ENCODE measurements at regions not wholly inside any gene's neighbourhood (a gene's known extent, or its start where the extent isn't known, plus 50 kb on each side); places are given as distances from the start of the nearest gene placed in this dataset.

GRCh38 chr4:81860111-81860510 is 388.4 kb upstream of the RASGEF1B start:
- Histone ChIP-seq H3K36me3 (no peaks in the 10 kb centered on the region), H3K4me3 (no peak overlapping the region), H3K9me3 (no peaks in the 10 kb centered on the region), H3K4me1 (no peaks in the 10 kb centered on the region), H3K27me3 (no peaks in the 10 kb centered on the region), H3K27ac (no peak overlapping the region)
- in situ Hi-C loops (cut with MboI; ENCODE audit: low pct_ligation_motif_present in 1 of 4, low pct_unique_long_range_greater_than_20kb in 1 of 4, low sequenced_read_pairs in 3 of 4): no loop called here
- no peak for TF ChIP-seq EP300 (IDR thresholded peaks at IDR 0.05; ENCODE audit: low read depth)
- TF ChIP-seq CTCF (IDR thresholded peaks at IDR 0.05): no peak
- TF ChIP-seq POLR2A (IDR thresholded peaks at IDR 0.05): no peak
- TF ChIP-seq POLR2AphosphoS5 (IDR thresholded peaks at IDR 0.05): no peak
- DNase-seq: no peak
- intact Hi-C loops (cut with DNase I; ENCODE audit: low total_unique reads): no loop called here

GRCh38 chr4:81854406-81854805 is 382.7 kb upstream of the RASGEF1B start:
- no peaks in the 10 kb centered on the region for H3K4me1 ChIP-seq
- in situ Hi-C loops (cut with MboI; ENCODE audit: low pct_ligation_motif_present in 1 of 4, low pct_unique_long_range_greater_than_20kb in 1 of 4, low sequenced_read_pairs in 3 of 4) (no loop called here), intact Hi-C loops (cut with DNase I; ENCODE audit: low total_unique reads) (no loop called here)
- H3K27me3 ChIP-seq: no peaks in the 10 kb centered on the region
- 90% methylated on average over 1 of the region's 1 CpG; no CpG with 5 or more reads in 1 of the 2 donors for WGBS, 2 donors (ENCODE audit: low coverage in 1 of 2)
- no peak overlapping the region for H3K27ac ChIP-seq
- no peak for DNase-seq
- TF ChIP-seq CTCF (IDR thresholded peaks at IDR 0.05) (no peak), POLR2AphosphoS5 (IDR thresholded peaks at IDR 0.05) (no peak), EP300 (IDR thresholded peaks at IDR 0.05; ENCODE audit: low read depth) (no peak), POLR2A (IDR thresholded peaks at IDR 0.05) (no peak)
- no peaks in the 10 kb centered on the region for H3K36me3 ChIP-seq
- peaks cover 0 to 7% of the 10 kb centered on the region in 2 donors for H3K9me3 ChIP-seq
- no peak overlapping the region for H3K4me3 ChIP-seq

- intact Hi-C loops (cut with DNase I; ENCODE audit: low total_unique reads): no loop called here
- 92% methylated on average over 1 of the region's 1 CpG; no CpG with 5 or more reads in 1 of the 2 donors for WGBS, 2 donors (ENCODE audit: low coverage in 1 of 2)
- Histone ChIP-seq H3K27me3 (no peaks in the 10 kb centered on the region), H3K9me3 (peaks cover 0 to 7% of the 10 kb centered on the region in 2 donors), H3K27ac (no peak overlapping the region), H3K4me1 (no peaks in the 10 kb centered on the region), H3K36me3 (no peaks in the 10 kb centered on the region), H3K4me3 (no peak overlapping the region)
- TF ChIP-seq POLR2AphosphoS5 (IDR thresholded peaks at IDR 0.05): no peak
- no peak for TF ChIP-seq POLR2A (IDR thresholded peaks at IDR 0.05)
- no peak for TF ChIP-seq CTCF (IDR thresholded peaks at IDR 0.05)
- no peak for TF ChIP-seq EP300 (IDR thresholded peaks at IDR 0.05; ENCODE audit: low read depth)
- in situ Hi-C loops (cut with MboI; ENCODE audit: low pct_ligation_motif_present in 1 of 4, low pct_unique_long_range_greater_than_20kb in 1 of 4, low sequenced_read_pairs in 3 of 4): no loop called here
- DNase-seq: no peak
Observed at GRCh38 chr4:81852031-81852715, 380.5 kb upstream of the RASGEF1B start.

- 36 to 43% methylated on average over 1 of the region's 1 CpG for WGBS, 2 donors (ENCODE audit: low coverage in 1 of 2)
- Histone ChIP-seq H3K4me3 (no peak overlapping the region), H3K9me3 (peaks cover 0 to 7% of the 10 kb centered on the region in 2 donors), H3K36me3 (no peaks in the 10 kb centered on the region), H3K4me1 (no peaks in the 10 kb centered on the region), H3K27ac (no peak overlapping the region), H3K27me3 (no peaks in the 10 kb centered on the region)
- TF ChIP-seq EP300 (IDR thresholded peaks at IDR 0.05; ENCODE audit: low read depth) (no peak), POLR2A (IDR thresholded peaks at IDR 0.05) (no peak)
- DNase-seq: no peak
- in situ Hi-C loops (cut with MboI; ENCODE audit: low pct_ligation_motif_present in 1 of 4, low pct_unique_long_range_greater_than_20kb in 1 of 4, low sequenced_read_pairs in 3 of 4) (no loop called here), intact Hi-C loops (cut with DNase I; ENCODE audit: low total_unique reads) (no loop called here)
Observed at GRCh38 chr4:81850701-81851100, 379.0 kb upstream of the RASGEF1B start.

GRCh38 chr4:81845761-81846160 is 374.1 kb upstream of the RASGEF1B start:
- H3K9me3 ChIP-seq: no peaks in the 10 kb centered on the region
- H3K4me1 ChIP-seq: no peaks in the 10 kb centered on the region
- in situ Hi-C loops (cut with MboI; ENCODE audit: low pct_ligation_motif_present in 1 of 4, low pct_unique_long_range_greater_than_20kb in 1 of 4, low sequenced_read_pairs in 3 of 4): loop anchor here in 3 of 4 donors (10.0 kb wide), 2 partner anchors 381 to 441 kb away; no protein-coding TSS in a partner anchor
- H3K27me3 ChIP-seq: no peaks in the 10 kb centered on the region
- no peak overlapping the region for H3K4me3 ChIP-seq
- no peak overlapping the region for H3K27ac ChIP-seq
- DNase-seq: no peak
- no peak for TF ChIP-seq CTCF (IDR thresholded peaks at IDR 0.05)
- no peak for TF ChIP-seq POLR2A (IDR thresholded peaks at IDR 0.05)
- TF ChIP-seq POLR2AphosphoS5 (IDR thresholded peaks at IDR 0.05): no peak
- TF ChIP-seq EP300 (IDR thresholded peaks at IDR 0.05; ENCODE audit: low read depth): no peak
- 90% methylated on average over 3 of the region's 3 CpGs for WGBS, 2 donors (ENCODE audit: low coverage in 1 of 2)
- intact Hi-C loops (cut with DNase I; ENCODE audit: low total_unique reads): no loop called here
- H3K36me3 ChIP-seq: no peaks in the 10 kb centered on the region

All from transverse colon (tissue), 4 donors.